Stimulated activated naive CD8-positive, alpha-beta T cell treated with anti-CD3 and anti-CD28 coated beads, Interleukin-15, Interleukin-2, amounts not matched to agents 100 ng/mL and 50 ng/mL, for 24 hours (primary cell): ENCODE measurements at regions not wholly inside any gene's neighbourhood (a gene's known extent, or its start where the extent isn't known, plus 50 kb on each side); places are given as distances from the start of the nearest gene placed in this dataset.

ENCODE experiments used
- H3K27ac Mint-ChIP-seq: one replicate; pipeline ENCODE4 v1.8.0; 2021; ENCODE audit warnings: mild to moderate bottlenecking, mixed read lengths
- H3K27me3 Mint-ChIP-seq: one replicate; pipeline ENCODE4 v1.8.0; 2021; ENCODE audit warnings: mixed read lengths
- H3K36me3 Mint-ChIP-seq: one replicate; pipeline ENCODE4 v1.8.0; 2021; ENCODE audit warnings: low read depth, mixed read lengths
- H3K4me1 Mint-ChIP-seq: one replicate; pipeline ENCODE4 v1.8.0; 2021; ENCODE audit warnings: low read depth, mixed read lengths
- H3K4me3 Mint-ChIP-seq: one replicate; pipeline ENCODE4 v1.8.0; 2021; ENCODE audit warnings: mild to moderate bottlenecking, mixed read lengths
- H3K9me3 Mint-ChIP-seq: one replicate; pipeline ENCODE4 v1.8.0; 2021; ENCODE audit warnings: mixed read lengths

- no peaks in the 10 kb centered on the region for H3K27me3 Mint-ChIP-seq
- no peak overlapping the region for H3K4me3 Mint-ChIP-seq
- H3K4me1 Mint-ChIP-seq = no peaks in the 10 kb centered on the region
- no peaks in the 10 kb centered on the region for H3K36me3 Mint-ChIP-seq
- H3K27ac Mint-ChIP-seq = no peak overlapping the region
- peaks cover 19% of the 10 kb centered on the region for H3K9me3 Mint-ChIP-seq
These were observed 617.9 kb downstream of the KCTD16 start for GRCh38 chr5:144788556-144788955.

- H3K36me3 Mint-ChIP-seq = no peaks in the 10 kb centered on the region
- H3K4me1 Mint-ChIP-seq = no peaks in the 10 kb centered on the region
- H3K9me3 Mint-ChIP-seq = peaks cover 19% of the 10 kb centered on the region
- H3K27ac Mint-ChIP-seq = no peak overlapping the region
- no peak overlapping the region for H3K4me3 Mint-ChIP-seq
- no peaks in the 10 kb centered on the region for H3K27me3 Mint-ChIP-seq
These were observed 617.4 kb downstream of the KCTD16 start for GRCh38 chr5:144788046-144788445.

- no peaks in the 10 kb centered on the region for H3K27me3 Mint-ChIP-seq
- no peak overlapping the region for H3K27ac Mint-ChIP-seq
- H3K9me3 Mint-ChIP-seq = peaks cover 8% of the 10 kb centered on the region
- no peaks in the 10 kb centered on the region for H3K36me3 Mint-ChIP-seq
- no peaks in the 10 kb centered on the region for H3K4me1 Mint-ChIP-seq
- H3K4me3 Mint-ChIP-seq = no peak overlapping the region
These were observed 608.7 kb downstream of the KCTD16 start for GRCh38 chr5:144779368-144779767.

GRCh38 chr5:144778561-144778960, 607.9 kb downstream of the KCTD16 start:
- no peaks in the 10 kb centered on the region for H3K4me1 Mint-ChIP-seq
- H3K9me3 Mint-ChIP-seq = peaks cover 4% of the 10 kb centered on the region
- no peak overlapping the region for H3K4me3 Mint-ChIP-seq
- H3K36me3 Mint-ChIP-seq = no peaks in the 10 kb centered on the region
- H3K27me3 Mint-ChIP-seq = no peaks in the 10 kb centered on the region
- no peak overlapping the region for H3K27ac Mint-ChIP-seq

GRCh38 chr5:144774197-144774596, 603.5 kb downstream of the KCTD16 start:
- Mint-ChIP-seq H3K27ac (no peak overlapping the region), H3K27me3 (no peaks in the 10 kb centered on the region), H3K4me1 (no peaks in the 10 kb centered on the region), H3K36me3 (no peaks in the 10 kb centered on the region), H3K9me3 (peaks cover 8% of the 10 kb centered on the region), H3K4me3 (no peak overlapping the region)

GRCh38 chr5:144773628-144774027, 603.0 kb downstream of the KCTD16 start:
- no peaks in the 10 kb centered on the region for H3K27me3 Mint-ChIP-seq

GRCh38 chr5:144771802-144772201, 601.1 kb downstream of the KCTD16 start:
- Mint-ChIP-seq H3K27me3 (no peaks in the 10 kb centered on the region), H3K36me3 (no peaks in the 10 kb centered on the region), H3K9me3 (peaks cover 8% of the 10 kb centered on the region), H3K4me1 (no peaks in the 10 kb centered on the region), H3K4me3 (no peak overlapping the region), H3K27ac (no peak overlapping the region)

More at GRCh38 chr5:144773628-144774027, 603.0 kb downstream of the KCTD16 start:
- Mint-ChIP-seq H3K36me3 (no peaks in the 10 kb centered on the region), H3K4me3 (no peak overlapping the region), H3K27ac (no peak overlapping the region), H3K9me3 (peaks cover 8% of the 10 kb centered on the region), H3K4me1 (no peaks in the 10 kb centered on the region)

GRCh38 chr5:144742361-144742760, 571.7 kb downstream of the KCTD16 start:
- H3K9me3 Mint-ChIP-seq = peaks cover 14% of the 10 kb centered on the region
- H3K4me3 Mint-ChIP-seq = no peak overlapping the region
- no peak overlapping the region for H3K27ac Mint-ChIP-seq
- H3K4me1 Mint-ChIP-seq = no peaks in the 10 kb centered on the region
- no peaks in the 10 kb centered on the region for H3K36me3 Mint-ChIP-seq
- H3K27me3 Mint-ChIP-seq = no peaks in the 10 kb centered on the region

- H3K27ac Mint-ChIP-seq = no peak overlapping the region
- no peak overlapping the region for H3K4me3 Mint-ChIP-seq
- no peaks in the 10 kb centered on the region for H3K27me3 Mint-ChIP-seq
- H3K4me1 Mint-ChIP-seq = no peaks in the 10 kb centered on the region
- no peaks in the 10 kb centered on the region for H3K36me3 Mint-ChIP-seq
- peaks cover 17% of the 10 kb centered on the region for H3K9me3 Mint-ChIP-seq
These were observed 561.1 kb downstream of the KCTD16 start for GRCh38 chr5:144731786-144732185.

GRCh38 chr5:144712090-144712489, 541.4 kb downstream of the KCTD16 start:
- peaks cover 4% of the 10 kb centered on the region for H3K9me3 Mint-ChIP-seq
- peaks cover 7% of the 10 kb centered on the region for H3K4me1 Mint-ChIP-seq
- H3K27me3 Mint-ChIP-seq = no peaks in the 10 kb centered on the region
- no peaks in the 10 kb centered on the region for H3K36me3 Mint-ChIP-seq
- no peak overlapping the region for H3K27ac Mint-ChIP-seq
- no peak overlapping the region for H3K4me3 Mint-ChIP-seq

- Mint-ChIP-seq H3K36me3 (no peaks in the 10 kb centered on the region), H3K4me1 (peaks cover 7% of the 10 kb centered on the region), H3K9me3 (peaks cover 4% of the 10 kb centered on the region), H3K4me3 (no peak overlapping the region), H3K27me3 (no peaks in the 10 kb centered on the region), H3K27ac (no peak overlapping the region)
These were observed 540.5 kb downstream of the KCTD16 start for GRCh38 chr5:144711172-144711571.

- Mint-ChIP-seq H3K9me3 (peaks cover 4% of the 10 kb centered on the region), H3K36me3 (no peaks in the 10 kb centered on the region), H3K27me3 (no peaks in the 10 kb centered on the region), H3K27ac (no peak overlapping the region), H3K4me1 (peaks cover 7% of the 10 kb centered on the region), H3K4me3 (no peak overlapping the region)
These were observed 540.0 kb downstream of the KCTD16 start for GRCh38 chr5:144710637-144711036.

GRCh38 chr5:144703776-144704175, 533.1 kb downstream of the KCTD16 start:
- no peaks in the 10 kb centered on the region for H3K4me1 Mint-ChIP-seq
- H3K27ac Mint-ChIP-seq = no peak overlapping the region
- no peaks in the 10 kb centered on the region for H3K36me3 Mint-ChIP-seq
- peaks cover 4% of the 10 kb centered on the region for H3K9me3 Mint-ChIP-seq
- no peak overlapping the region for H3K4me3 Mint-ChIP-seq
- H3K27me3 Mint-ChIP-seq = no peaks in the 10 kb centered on the region

GRCh38 chr5:144698484-144698883, 527.8 kb downstream of the KCTD16 start:
- H3K4me3 Mint-ChIP-seq = no peak overlapping the region
- H3K4me1 Mint-ChIP-seq = no peaks in the 10 kb centered on the region
- H3K27me3 Mint-ChIP-seq = no peaks in the 10 kb centered on the region
- H3K36me3 Mint-ChIP-seq = no peaks in the 10 kb centered on the region
- H3K27ac Mint-ChIP-seq = no peak overlapping the region
- no peaks in the 10 kb centered on the region for H3K9me3 Mint-ChIP-seq

GRCh38 chr5:144697847-144698262, 527.2 kb downstream of the KCTD16 start:
- Mint-ChIP-seq H3K27me3 (no peaks in the 10 kb centered on the region), H3K27ac (no peak overlapping the region), H3K4me3 (no peak overlapping the region), H3K36me3 (no peaks in the 10 kb centered on the region), H3K9me3 (no peaks in the 10 kb centered on the region), H3K4me1 (no peaks in the 10 kb centered on the region)

GRCh38 chr5:144691936-144692335, 521.3 kb downstream of the KCTD16 start:
- no peaks in the 10 kb centered on the region for H3K4me1 Mint-ChIP-seq
- H3K4me3 Mint-ChIP-seq = no peak overlapping the region
- no peak overlapping the region for H3K27ac Mint-ChIP-seq
- peaks cover 6% of the 10 kb centered on the region for H3K9me3 Mint-ChIP-seq
- H3K27me3 Mint-ChIP-seq = no peaks in the 10 kb centered on the region
- no peaks in the 10 kb centered on the region for H3K36me3 Mint-ChIP-seq
